Lower leg skin (tissue), 3 donors: ENCODE measurements at regions not wholly inside any gene's neighbourhood (a gene's known extent, or its start where the extent isn't known, plus 50 kb on each side); places are given as distances from the start of the nearest gene placed in this dataset.

Source experiments
- CTCF ChIP-seq, 3 donors: fragments of 450-650 bp; IDR thresholded peaks; one replicate each; pipeline ENCODE4 v1.5.1; 2016; ENCODE audit warnings: antibody characterized with exemption in 3 of 3, mild to moderate bottlenecking in 3 of 3, moderate library complexity in 2 of 3
- POLR2A ChIP-seq, 2 donors: fragments of 450-650 bp; IDR thresholded peaks; one replicate each; pipeline ENCODE4 v1.6.1; 2016 to 2017; ENCODE audit warnings: antibody characterized with exemption in 2 of 2, mild to moderate bottlenecking in 1 of 2, moderate library complexity in 1 of 2

- no peak for TF ChIP-seq CTCF (IDR thresholded peaks at IDR 0.05)
- no peak for TF ChIP-seq POLR2A (IDR thresholded peaks at IDR 0.05)
Observed at GRCh38 chr22:46093796-46094195, 56.5 kb upstream of the PPARA start.
